CD4-positive, CD25-positive, alpha-beta regulatory T cell (primary cell): ENCODE measurements at regions not wholly inside any gene's neighbourhood (a gene's known extent, or its start where the extent isn't known, plus 50 kb on each side); places are given as distances from the start of the nearest gene placed in this dataset.

Experiments used
- ATAC-seq, 2 donors: fragments of 150-1000 bp; cut with Tn5 transposase; one replicate each; pipeline ENCODE4 v1.10.0; 2021; ENCODE audit warnings: low read depth in 2 of 2, moderate number of reproducible peaks in 2 of 2, moderate library complexity in 1 of 2
- DNase-seq, 3 donors: peaks; one replicate each; pipeline versions ENCODE4 v3.0.0 to v3.0.0-alpha.2; 2012 to 2022; ENCODE audit warnings: mixed read lengths in 1 of 3
- H3K27ac ChIP-seq: one replicate; pipeline ENCODE4 v1.7.0; 2013; ENCODE audit warnings: mild to moderate bottlenecking, low read length; ENCODE audit not compliant: insufficient read depth, poor library complexity, severe bottlenecking
- H3K27me3 ChIP-seq: one replicate; pipeline ENCODE4 v1.7.0; 2013; ENCODE audit warnings: low read length; ENCODE audit not compliant: control insufficient read depth, insufficient read depth
- H3K36me3 ChIP-seq: one replicate; pipeline ENCODE4 v1.7.0; 2013; ENCODE audit warnings: mild to moderate bottlenecking, low read length, moderate library complexity; ENCODE audit not compliant: control insufficient read depth, insufficient read depth
- H3K4me1 ChIP-seq: 2 replicates; pipeline ENCODE4 v1.7.0; 2013; ENCODE audit warnings: mild to moderate bottlenecking, low read length; ENCODE audit not compliant: insufficient read depth, control insufficient read depth, poor library complexity, severe bottlenecking
- H3K4me3 ChIP-seq: one replicate; pipeline ENCODE4 v1.7.0; 2013; ENCODE audit warnings: low read depth, mild to moderate bottlenecking, low read length, moderate library complexity
- H3K9me3 ChIP-seq, 2 experiments: 1 replicate in 1 of 2; 2 replicates in 1 of 2; pipeline ENCODE4 v1.7.0; 2013; ENCODE audit warnings: low read length in 2 of 2, mild to moderate bottlenecking in 1 of 2, moderate library complexity in 1 of 2; ENCODE audit not compliant: control insufficient read depth in 2 of 2
- H3K27ac Mint-ChIP-seq, 3 donors: one replicate each; pipeline ENCODE4 v1.8.0; 2020 to 2022; ENCODE audit warnings: mild to moderate bottlenecking in 3 of 3, mixed read lengths in 3 of 3, moderate library complexity in 2 of 3
- H3K27me3 Mint-ChIP-seq: one replicate; pipeline ENCODE4 v1.8.0; 2022; ENCODE audit warnings: mild to moderate bottlenecking, mixed read lengths
- H3K36me3 Mint-ChIP-seq: one replicate; pipeline ENCODE4 v1.8.0; 2020; ENCODE audit warnings: mixed read lengths
- H3K4me1 Mint-ChIP-seq, 4 donors: one replicate each; pipeline ENCODE4 v1.8.0; 2020 to 2022; ENCODE audit warnings: mixed read lengths in 4 of 4, mild to moderate bottlenecking in 1 of 4
- H3K4me3 Mint-ChIP-seq, 4 donors: one replicate each; pipeline ENCODE4 v1.8.0; 2020 to 2022; ENCODE audit warnings: mild to moderate bottlenecking in 4 of 4, mixed read lengths in 4 of 4, moderate library complexity in 3 of 4
- H3K9me3 Mint-ChIP-seq, 7 donors: one replicate each; pipeline ENCODE4 v1.8.0; 2020 to 2022; ENCODE audit warnings: mixed read lengths in 7 of 7, mild to moderate bottlenecking in 3 of 7, moderate library complexity in 2 of 7

GRCh38 chr1:199081739-199082138 is 442.9 kb downstream of the PTPRC start:
- H3K4me3 Mint-ChIP-seq, result no peak overlapping the region
- H3K36me3 ChIP-seq, result no peaks in the 10 kb centered on the region

DNA sequence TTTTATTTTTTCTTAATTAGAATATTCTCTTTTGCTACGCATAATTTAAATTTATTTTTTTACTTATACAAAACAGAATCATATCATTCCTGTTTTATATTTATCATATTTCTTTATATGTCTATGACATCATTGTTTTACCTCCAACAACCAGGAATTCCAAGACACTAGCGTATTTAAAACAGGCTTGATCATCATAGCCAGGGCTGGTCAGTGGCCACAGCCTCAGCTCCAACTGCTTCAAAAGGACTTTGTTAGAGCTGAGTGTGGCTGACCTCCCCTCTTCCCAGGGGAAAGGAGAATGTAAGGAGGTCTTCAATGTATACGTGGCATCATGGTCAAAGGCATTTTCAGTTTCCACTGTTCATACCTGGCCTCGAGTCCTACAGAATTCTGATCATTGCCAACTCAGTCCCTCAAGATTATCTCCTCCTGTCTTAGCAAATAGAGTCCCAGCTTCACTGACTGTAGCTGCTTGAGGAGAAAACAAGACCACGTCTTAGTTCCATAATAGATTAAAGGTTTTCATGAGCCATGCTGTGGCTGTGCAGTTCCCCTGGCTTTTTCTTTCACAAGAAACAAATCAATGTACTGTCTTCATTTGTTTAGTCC is 444.0 kb downstream of the PTPRC start:
- H3K4me3 ChIP-seq, result no peak overlapping the region
- no peaks in the 10 kb centered on the region for H3K36me3 Mint-ChIP-seq
- peaks cover 1 to 9% (median 2%) of the 10 kb centered on the region in 4 donors for H3K4me1 Mint-ChIP-seq
- H3K9me3 ChIP-seq, result no peaks in the 10 kb centered on the region
- H3K4me1 ChIP-seq, result no peaks in the 10 kb centered on the region
- no peak for DNase-seq
- H3K4me3 Mint-ChIP-seq, result no peak overlapping the region
- H3K27me3 ChIP-seq, result no peaks in the 10 kb centered on the region
- no peak overlapping the region for H3K27ac Mint-ChIP-seq
- H3K27ac ChIP-seq, result no peak overlapping the region
- no peaks in the 10 kb centered on the region for H3K27me3 Mint-ChIP-seq
- H3K9me3 Mint-ChIP-seq, result peaks cover 0 to 1% (median 0%) of the 10 kb centered on the region in 7 donors
- no peak for ATAC-seq
- H3K36me3 ChIP-seq, result no peaks in the 10 kb centered on the region

More at GRCh38 chr1:199081739-199082138, 442.9 kb downstream of the PTPRC start:
- no peak overlapping the region for H3K27ac ChIP-seq
- Mint-ChIP-seq H3K36me3 (no peaks in the 10 kb centered on the region), H3K9me3 (peaks cover 0 to 1% (median 0%) of the 10 kb centered on the region in 7 donors), H3K27ac (no peak overlapping the region), H3K4me1 (peaks cover 0 to 6% (median 0%) of the 10 kb centered on the region in 4 donors), H3K27me3 (no peaks in the 10 kb centered on the region)
- no peak for ATAC-seq
- H3K27me3 ChIP-seq, result no peaks in the 10 kb centered on the region
- H3K4me3 ChIP-seq, result no peak overlapping the region
- no peaks in the 10 kb centered on the region for H3K4me1 ChIP-seq
- DNase-seq, result no peak
- H3K9me3 ChIP-seq, result no peaks in the 10 kb centered on the region

- H3K36me3 ChIP-seq, result no peaks in the 10 kb centered on the region
- ATAC-seq (no peak), DNase-seq (no peak)
- H3K4me1 ChIP-seq, result no peaks in the 10 kb centered on the region
- no peaks in the 10 kb centered on the region for H3K27me3 Mint-ChIP-seq
- H3K4me3 ChIP-seq, result no peak overlapping the region
- no peaks in the 10 kb centered on the region for H3K9me3 ChIP-seq
- peaks cover 4 to 13% (median 5%) of the 10 kb centered on the region in 4 donors for H3K4me1 Mint-ChIP-seq
- no peaks in the 10 kb centered on the region for H3K36me3 Mint-ChIP-seq
- H3K27ac ChIP-seq, result no peak overlapping the region
- H3K27ac Mint-ChIP-seq, result no peak overlapping the region
- no peak overlapping the region for H3K4me3 Mint-ChIP-seq
- no peaks in the 10 kb centered on the region for H3K27me3 ChIP-seq
- peaks cover 0 to 1% (median 0%) of the 10 kb centered on the region in 7 donors for H3K9me3 Mint-ChIP-seq
Measured at GRCh38 chr1:199083680-199084079, 444.8 kb downstream of the PTPRC start.

- Histone ChIP-seq H3K36me3 (no peaks in the 10 kb centered on the region), H3K27ac (no peak overlapping the region), H3K27me3 (no peaks in the 10 kb centered on the region), H3K9me3 (no peaks in the 10 kb centered on the region), H3K4me1 (peaks cover 2% of the 10 kb centered on the region), H3K4me3 (no peak overlapping the region)
- ATAC-seq, result no peak
- no peaks in the 10 kb centered on the region for H3K27me3 Mint-ChIP-seq
- H3K27ac Mint-ChIP-seq, result no peak overlapping the region
- no peak overlapping the region for H3K4me3 Mint-ChIP-seq
- H3K9me3 Mint-ChIP-seq, result peaks cover 0 to 1% (median 0%) of the 10 kb centered on the region in 7 donors
- no peaks in the 10 kb centered on the region for H3K36me3 Mint-ChIP-seq
- peaks cover 8 to 19% (median 10%) of the 10 kb centered on the region in 4 donors for H3K4me1 Mint-ChIP-seq
- no peak for DNase-seq
Measured at GRCh38 chr1:199084293-199084692, 445.5 kb downstream of the PTPRC start.

- Mint-ChIP-seq H3K4me3 (no peak overlapping the region), H3K4me1 (peaks cover 11 to 33% (median 21%) of the 10 kb centered on the region in 4 donors), H3K27ac (no peak overlapping the region), H3K9me3 (peaks cover 0 to 1% (median 0%) of the 10 kb centered on the region in 7 donors), H3K36me3 (no peaks in the 10 kb centered on the region), H3K27me3 (no peaks in the 10 kb centered on the region)
- Histone ChIP-seq H3K27me3 (no peaks in the 10 kb centered on the region), H3K9me3 (no peaks in the 10 kb centered on the region), H3K36me3 (no peaks in the 10 kb centered on the region), H3K4me1 (peaks cover 9% of the 10 kb centered on the region), H3K27ac (no peak overlapping the region), H3K4me3 (no peak overlapping the region)
- no peak for ATAC-seq
- DNase-seq, result no peak
Measured at GRCh38 chr1:199085903-199086302, 447.1 kb downstream of the PTPRC start.

DNA sequence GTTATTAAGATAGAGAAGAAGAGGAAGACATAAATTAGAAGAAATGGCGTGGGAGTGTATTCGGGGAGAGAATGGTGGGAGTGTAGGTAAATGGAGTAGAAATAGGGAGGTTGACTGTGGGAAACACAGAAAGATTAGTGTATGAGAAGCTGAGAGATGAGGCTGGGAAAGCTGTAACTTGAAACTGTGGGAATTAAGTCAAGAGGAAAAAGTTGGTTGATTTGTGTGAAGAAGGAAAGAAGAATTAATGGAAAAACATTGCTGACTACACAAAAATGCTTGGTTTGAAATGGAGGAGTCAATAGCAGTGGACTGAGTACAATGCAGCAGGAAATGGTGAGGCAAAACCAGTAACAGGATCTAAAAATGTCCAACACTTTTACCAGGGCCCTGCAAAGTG is 448.3 kb downstream of the PTPRC start:
- Mint-ChIP-seq H3K27ac (peak overlapping the region in 1 of 3 donors; percentile 5), H3K4me3 (peak overlapping the region in 1 of 4 donors; percentile 19), H3K27me3 (no peaks in the 10 kb centered on the region), H3K9me3 (peaks cover 0 to 1% (median 0%) of the 10 kb centered on the region in 7 donors), H3K4me1 (peaks cover 13 to 28% (median 21%) of the 10 kb centered on the region in 4 donors), H3K36me3 (no peaks in the 10 kb centered on the region)
- no peaks in the 10 kb centered on the region for H3K27me3 ChIP-seq
- DNase-seq, result no peak
- no peak overlapping the region for H3K27ac ChIP-seq
- no peaks in the 10 kb centered on the region for H3K36me3 ChIP-seq
- peaks cover 9% of the 10 kb centered on the region for H3K4me1 ChIP-seq
- no peaks in the 10 kb centered on the region for H3K9me3 ChIP-seq
- no peak overlapping the region for H3K4me3 ChIP-seq
- ATAC-seq, result no peak

GRCh38 chr1:199089393-199090122 is 450.7 kb downstream of the PTPRC start:
- Mint-ChIP-seq H3K27me3 (no peaks in the 10 kb centered on the region), H3K36me3 (no peaks in the 10 kb centered on the region), H3K4me3 (peak overlapping the region in 3 of 4 donors; percentile 3 to 77 (median 9)), H3K4me1 (peaks cover 13 to 28% (median 21%) of the 10 kb centered on the region in 4 donors), H3K27ac (no peak overlapping the region), H3K9me3 (peaks cover 0 to 3% (median 0%) of the 10 kb centered on the region in 7 donors)
- no peaks in the 10 kb centered on the region for H3K9me3 ChIP-seq
- H3K27ac ChIP-seq, result no peak overlapping the region
- peak overlapping the region; percentile 35 for H3K4me3 ChIP-seq
- H3K36me3 ChIP-seq, result no peaks in the 10 kb centered on the region
- peak; percentile 4 to 79 (median 64) for DNase-seq
- peaks cover 9% of the 10 kb centered on the region for H3K4me1 ChIP-seq
- peak; percentile 90 to 93 for ATAC-seq
- no peaks in the 10 kb centered on the region for H3K27me3 ChIP-seq
